ENCODE measurements at regions not wholly inside any gene's neighbourhood (a gene's known extent, or its start where the extent isn't known, plus 50 kb on each side); places are given as distances from the start of the nearest gene placed in this dataset.

DNA sequence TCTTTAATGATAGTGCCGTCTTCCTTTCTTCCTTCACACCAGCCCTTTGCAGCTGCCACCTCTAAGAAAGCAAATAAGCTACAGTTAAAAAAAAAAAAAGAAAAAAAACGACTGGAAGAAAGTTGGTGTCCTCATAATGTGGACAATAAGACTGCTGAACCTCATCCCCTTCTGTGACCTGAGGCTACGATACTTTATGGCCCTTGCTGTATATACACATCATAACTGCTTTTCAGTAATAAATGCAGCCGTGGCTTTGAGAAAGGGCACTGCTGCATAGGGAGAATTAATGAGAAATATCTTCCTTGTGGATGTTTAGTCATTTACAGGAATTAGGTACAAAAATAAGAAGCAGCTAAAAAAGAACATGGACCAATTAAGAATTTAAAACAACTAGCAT lies 333.8 kb upstream of the ADGRL2 start:
- DNase-seq (ENCODE audit: extremely low spot score) = no peak
- Histone ChIP-seq H3K4me1 (no peaks in the 10 kb centered on the region), H3K36me3 (no peaks in the 10 kb centered on the region), H3K27me3 (no peaks in the 10 kb centered on the region), H3K9me3 (no peaks in the 10 kb centered on the region), H3K4me3 (no peak overlapping the region), H3K27ac (replicated peaks in 1 of 4) (no peak overlapping the region)
- intact Hi-C loops (cut with DNase I) = no loop called here
- 86% methylated on average over 4 of the region's 4 CpGs for WGBS
- TF ChIP-seq, protein P1, sequence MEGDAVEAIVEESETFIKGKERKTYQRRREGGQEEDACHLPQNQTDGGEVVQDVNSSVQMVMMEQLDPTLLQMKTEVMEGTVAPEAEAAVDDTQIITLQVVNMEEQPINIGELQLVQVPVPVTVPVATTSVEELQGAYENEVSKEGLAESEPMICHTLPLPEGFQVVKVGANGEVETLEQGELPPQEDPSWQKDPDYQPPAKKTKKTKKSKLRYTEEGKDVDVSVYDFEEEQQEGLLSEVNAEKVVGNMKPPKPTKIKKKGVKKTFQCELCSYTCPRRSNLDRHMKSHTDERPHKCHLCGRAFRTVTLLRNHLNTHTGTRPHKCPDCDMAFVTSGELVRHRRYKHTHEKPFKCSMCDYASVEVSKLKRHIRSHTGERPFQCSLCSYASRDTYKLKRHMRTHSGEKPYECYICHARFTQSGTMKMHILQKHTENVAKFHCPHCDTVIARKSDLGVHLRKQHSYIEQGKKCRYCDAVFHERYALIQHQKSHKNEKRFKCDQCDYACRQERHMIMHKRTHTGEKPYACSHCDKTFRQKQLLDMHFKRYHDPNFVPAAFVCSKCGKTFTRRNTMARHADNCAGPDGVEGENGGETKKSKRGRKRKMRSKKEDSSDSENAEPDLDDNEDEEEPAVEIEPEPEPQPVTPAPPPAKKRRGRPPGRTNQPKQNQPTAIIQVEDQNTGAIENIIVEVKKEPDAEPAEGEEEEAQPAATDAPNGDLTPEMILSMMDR (IDR thresholded peaks at IDR 0.05) = no peak
- TF ChIP-seq POLR2AphosphoS5 (IDR thresholded peaks at IDR 0.05) (no peak), POLR2A (IDR thresholded peaks at IDR 0.05; ENCODE audit: low read depth) (no peak), EP300 (IDR thresholded peaks at IDR 0.05) (no peak)

DNA sequence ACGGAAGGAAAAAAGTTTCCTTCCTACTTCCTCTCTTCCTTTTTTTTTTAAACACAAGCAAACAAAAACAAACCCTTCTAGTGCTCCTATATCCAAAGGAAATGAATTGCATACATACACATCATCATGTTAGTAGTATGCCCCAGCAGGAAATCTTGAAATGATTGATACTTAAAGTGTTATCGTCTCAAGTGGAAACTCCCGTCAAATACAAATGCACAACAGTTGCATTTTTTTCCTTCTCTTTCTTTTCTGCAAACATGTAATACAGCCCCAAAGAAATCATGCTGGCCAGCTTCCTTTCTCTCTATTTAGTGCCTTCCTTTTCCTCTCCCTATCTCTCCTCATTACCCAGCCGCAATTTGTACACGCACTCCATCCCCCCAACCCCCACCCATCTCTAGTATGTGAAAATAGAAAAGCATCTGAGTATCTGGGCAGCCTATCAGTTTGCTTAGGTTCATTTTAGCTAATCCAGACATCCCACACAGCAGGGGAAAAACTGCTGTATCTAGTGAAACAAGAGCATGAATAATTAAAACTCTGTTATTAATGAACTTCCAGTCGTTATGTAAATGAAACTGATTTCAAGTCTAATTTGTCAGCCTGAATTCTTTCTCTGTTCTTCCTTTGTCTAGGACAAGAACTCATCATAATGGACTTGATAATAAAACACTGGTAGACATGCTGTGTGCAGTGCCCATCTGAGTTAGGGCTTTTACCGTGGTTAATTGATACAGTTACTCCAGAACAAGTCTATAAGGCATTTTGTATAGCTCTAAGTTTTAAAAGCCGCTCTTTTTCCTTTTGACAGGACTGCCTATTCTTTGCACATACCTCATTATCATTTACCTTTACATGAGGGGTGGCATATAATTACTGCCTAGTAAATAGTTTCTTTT lies 336.5 kb upstream of the ADGRL2 start:
- H3K4me1 ChIP-seq = no peaks in the 10 kb centered on the region
- H3K27ac ChIP-seq (replicated peaks in 1 of 4) = no peak overlapping the region
- no peak overlapping the region for H3K4me3 ChIP-seq
- intact Hi-C loops (cut with DNase I) = no loop called here
- DNase-seq (ENCODE audit: extremely low spot score) = no peak
- no peaks in the 10 kb centered on the region for H3K27me3 ChIP-seq
- TF ChIP-seq EP300 (IDR thresholded peaks at IDR 0.05) (no peak), POLR2A (IDR thresholded peaks at IDR 0.05; ENCODE audit: low read depth) (no peak), POLR2AphosphoS5 (IDR thresholded peaks at IDR 0.05) (no peak)
- TF ChIP-seq, protein P1 (IDR thresholded peaks at IDR 0.05) = no peak
- no peaks in the 10 kb centered on the region for H3K36me3 ChIP-seq
- 81% methylated on average over 8 of the region's 8 CpGs for WGBS
- no peaks in the 10 kb centered on the region for H3K9me3 ChIP-seq

DNA sequence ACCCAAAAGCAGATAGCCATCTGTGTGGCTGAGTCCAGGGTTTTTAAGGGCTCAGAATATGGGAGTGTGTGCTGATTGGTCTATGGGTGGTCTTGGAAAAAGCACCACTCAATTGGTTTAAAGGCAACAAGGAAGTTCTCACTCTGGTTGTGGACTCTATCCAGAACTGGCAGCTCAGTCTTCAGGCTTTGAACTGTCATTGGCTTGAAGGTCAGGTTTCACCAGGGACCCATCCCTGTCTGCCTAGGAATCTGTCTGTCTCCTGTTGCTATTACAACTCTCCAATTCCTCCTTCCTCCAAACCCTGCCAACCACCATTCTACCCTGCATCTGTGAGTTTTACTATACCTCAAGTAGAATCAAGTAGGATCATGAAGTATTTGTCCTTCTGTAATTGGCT lies 341.7 kb upstream of the ADGRL2 start:
- no peak for TF ChIP-seq POLR2A (IDR thresholded peaks at IDR 0.05; ENCODE audit: low read depth)
- TF ChIP-seq EP300 (IDR thresholded peaks at IDR 0.05) = no peak
- no peak for TF ChIP-seq POLR2AphosphoS5 (IDR thresholded peaks at IDR 0.05)
- TF ChIP-seq, protein P1 (IDR thresholded peaks at IDR 0.05) = no peak
- no peak for DNase-seq (ENCODE audit: extremely low spot score)
- no peaks in the 10 kb centered on the region for H3K9me3 ChIP-seq
- H3K27ac ChIP-seq (replicated peaks in 1 of 4) = no peak overlapping the region
- no peaks in the 10 kb centered on the region for H3K36me3 ChIP-seq
- H3K4me3 ChIP-seq = no peak overlapping the region
- H3K4me1 ChIP-seq = no peaks in the 10 kb centered on the region
- H3K27me3 ChIP-seq = no peaks in the 10 kb centered on the region
- intact Hi-C loops (cut with DNase I) = no loop called here

DNA sequence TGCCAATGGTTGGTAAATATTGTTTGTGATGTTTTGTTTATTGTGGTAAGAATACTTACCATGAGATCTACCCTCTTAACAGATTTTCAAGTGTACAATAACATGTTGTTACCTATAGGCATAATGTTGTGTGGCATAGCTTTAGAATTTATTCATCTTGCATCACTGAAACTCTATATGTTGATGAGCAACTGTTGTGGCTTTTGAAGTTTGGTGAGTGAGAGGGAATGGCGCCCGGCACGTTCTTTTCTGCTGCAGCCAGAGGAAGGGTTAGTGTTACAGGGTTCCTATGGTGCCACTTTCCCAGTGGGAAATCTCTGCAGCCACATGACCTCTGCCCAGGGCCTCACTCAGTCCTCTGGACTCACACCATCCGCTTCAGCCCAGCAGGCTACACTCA lies 342.5 kb upstream of the ADGRL2 start:
- Histone ChIP-seq H3K27me3 (no peaks in the 10 kb centered on the region), H3K4me3 (no peak overlapping the region), H3K27ac (replicated peaks in 1 of 4) (no peak overlapping the region), H3K9me3 (no peaks in the 10 kb centered on the region), H3K4me1 (no peaks in the 10 kb centered on the region), H3K36me3 (no peaks in the 10 kb centered on the region)
- 96% methylated on average over 4 of the region's 4 CpGs for WGBS
- intact Hi-C loops (cut with DNase I) = no loop called here
- TF ChIP-seq, protein P1 (IDR thresholded peaks at IDR 0.05) = no peak
- no peak for TF ChIP-seq POLR2AphosphoS5 (IDR thresholded peaks at IDR 0.05)
- TF ChIP-seq EP300 (IDR thresholded peaks at IDR 0.05) = no peak
- no peak for TF ChIP-seq POLR2A (IDR thresholded peaks at IDR 0.05; ENCODE audit: low read depth)
- DNase-seq (ENCODE audit: extremely low spot score) = no peak
